GM04503 (cell line): ENCODE measurements at regions not wholly inside any gene's neighbourhood (a gene's known extent, or its start where the extent isn't known, plus 50 kb on each side); places are given as distances from the start of the nearest gene placed in this dataset.
"Not testable (repeated sequence)": the region's sequence is repeated elsewhere in the genome, so short reads cannot be mapped to it uniquely, and the experiment has no call there.

Experiments used
- DNase-seq: peaks from one replicate; pipeline ENCODE4 v3.0.0-alpha.2; 2012; ENCODE audit warnings: low read depth

DNA sequence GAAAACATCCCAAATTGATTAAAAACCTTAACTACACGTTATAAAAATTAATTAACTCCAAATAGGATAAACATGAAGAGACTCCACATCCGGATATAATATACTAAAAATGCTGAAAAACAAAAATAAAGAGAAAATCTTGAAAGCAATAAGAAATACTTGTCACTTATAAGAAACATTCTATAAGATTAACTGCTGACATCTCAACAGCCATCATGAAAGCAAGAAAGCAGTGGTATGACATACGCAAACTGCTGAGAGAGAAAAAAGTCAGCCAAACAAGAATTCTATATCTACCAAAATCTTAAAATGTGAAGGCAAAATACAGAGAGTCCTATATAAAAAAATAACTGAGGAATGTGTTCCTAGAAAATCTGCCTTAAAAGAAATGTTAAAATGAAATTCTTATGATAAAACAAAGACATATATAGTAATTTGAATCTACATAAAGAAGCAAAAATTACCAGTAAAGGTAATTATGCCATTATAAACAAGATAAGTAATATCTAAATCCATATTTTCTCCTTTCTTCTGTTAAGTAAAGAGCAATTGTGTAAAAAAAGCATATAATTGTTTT, 1851.1 kb downstream of the PCDH9 start:
- DNase-seq, result no peak

DNA sequence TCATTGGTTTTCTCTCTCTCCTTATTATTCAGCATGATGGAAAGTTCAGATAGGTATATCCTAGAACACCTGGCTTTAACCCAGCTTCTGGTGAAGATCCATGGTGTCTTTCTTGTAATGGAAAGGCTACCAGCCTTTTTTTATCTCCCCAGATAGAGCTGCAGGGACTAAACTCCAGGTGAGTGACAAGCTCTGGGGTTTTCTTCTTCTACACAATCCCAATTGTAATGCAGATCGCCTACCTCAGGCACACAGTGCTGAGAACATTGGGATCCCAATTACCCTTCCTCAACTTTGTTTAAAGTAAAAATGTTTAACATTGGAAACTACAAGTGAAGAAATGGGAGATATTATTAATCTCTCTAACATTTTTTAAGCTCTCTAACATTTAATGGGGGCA, 1851.7 kb downstream of the PCDH9 start:
- DNase-seq, result no peak

DNA sequence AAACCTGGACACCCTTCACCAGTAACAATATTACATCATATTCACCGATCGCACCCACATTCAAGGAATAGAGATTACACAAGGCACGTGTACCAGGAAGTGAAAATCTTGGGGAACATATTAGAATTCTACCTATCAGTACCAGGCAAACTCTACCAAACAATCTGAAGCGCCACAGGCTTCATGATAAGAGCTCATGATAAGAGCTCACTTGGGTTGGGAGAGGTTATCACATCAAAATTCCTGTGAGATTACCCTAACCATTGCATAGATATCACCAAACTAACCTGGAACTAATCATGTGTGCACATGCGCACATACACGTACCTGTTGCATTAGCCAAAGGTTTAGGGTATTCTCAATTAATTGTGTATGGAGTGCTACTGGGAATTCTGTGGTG, 1861.3 kb downstream of the PCDH9 start:
- no peak for DNase-seq

DNA sequence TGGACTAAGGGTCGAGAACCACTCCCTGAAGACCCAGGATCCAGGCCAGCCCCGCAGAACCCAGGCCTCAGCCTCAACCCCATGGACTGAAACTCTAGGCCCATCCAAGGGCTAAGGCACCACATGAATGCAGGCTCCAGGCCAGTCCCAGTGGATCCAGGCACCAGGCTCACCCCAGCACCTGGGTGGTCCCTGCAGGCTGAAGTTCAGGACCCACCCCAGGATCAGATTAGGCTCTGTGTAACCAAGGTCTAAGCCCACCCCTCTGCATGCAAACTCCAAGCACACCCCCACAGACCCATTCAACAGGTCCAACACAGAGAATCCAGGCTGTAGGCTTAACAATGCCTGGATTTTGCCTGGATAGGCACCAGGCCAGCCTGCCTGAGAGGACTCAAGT, 1876.2 kb downstream of the PCDH9 start:
- DNase-seq, result no peak

DNA sequence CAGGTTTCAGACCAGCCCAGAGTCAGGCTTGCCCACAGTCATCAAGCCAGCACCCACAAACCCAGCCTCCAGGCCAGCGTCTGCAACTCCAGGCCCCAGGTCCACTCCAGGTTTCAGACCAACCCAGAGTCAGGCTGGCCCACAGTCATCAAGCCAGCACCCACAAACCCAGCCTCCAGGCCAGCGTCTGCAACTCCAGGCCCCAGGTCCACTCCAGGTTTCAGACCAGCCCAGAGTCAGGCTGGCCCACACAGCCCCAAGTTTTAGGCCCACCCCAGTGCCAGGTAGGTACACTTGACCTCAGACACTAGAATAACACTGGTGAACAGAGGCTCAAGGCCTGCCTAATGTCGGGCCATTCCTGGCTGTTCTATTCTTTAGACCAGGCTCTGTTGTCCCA, 1877.0 kb downstream of the PCDH9 start:
- not testable (repeated sequence) for DNase-seq

DNA sequence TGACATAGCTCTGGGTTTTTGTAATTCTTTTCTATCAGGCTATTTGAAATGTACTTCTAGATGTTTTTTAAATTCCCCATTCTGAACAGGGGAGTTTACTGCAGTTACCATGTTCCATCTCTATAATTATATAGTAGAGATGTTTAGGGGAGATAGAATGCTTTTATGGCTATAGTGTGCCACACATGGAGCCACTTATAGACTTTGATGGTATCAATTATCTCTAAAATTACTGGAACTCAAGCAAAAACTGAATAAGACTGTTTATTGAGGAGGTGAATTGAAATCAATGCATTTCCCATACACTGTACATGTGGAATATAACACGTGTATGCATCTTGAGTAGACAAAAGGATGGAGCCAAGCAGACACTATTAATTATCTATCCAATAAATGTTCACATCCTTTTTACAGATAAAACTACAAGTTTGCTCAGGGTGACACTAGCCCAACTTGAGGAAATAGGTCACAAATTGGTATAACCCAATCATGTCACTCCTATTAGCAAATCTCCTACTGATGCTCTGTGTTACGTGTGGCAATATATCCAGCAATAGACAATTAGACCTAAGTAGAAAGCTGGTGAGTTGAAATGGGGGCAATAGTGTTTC, 1882.6 kb downstream of the PCDH9 start:
- DNase-seq, result no peak

DNA sequence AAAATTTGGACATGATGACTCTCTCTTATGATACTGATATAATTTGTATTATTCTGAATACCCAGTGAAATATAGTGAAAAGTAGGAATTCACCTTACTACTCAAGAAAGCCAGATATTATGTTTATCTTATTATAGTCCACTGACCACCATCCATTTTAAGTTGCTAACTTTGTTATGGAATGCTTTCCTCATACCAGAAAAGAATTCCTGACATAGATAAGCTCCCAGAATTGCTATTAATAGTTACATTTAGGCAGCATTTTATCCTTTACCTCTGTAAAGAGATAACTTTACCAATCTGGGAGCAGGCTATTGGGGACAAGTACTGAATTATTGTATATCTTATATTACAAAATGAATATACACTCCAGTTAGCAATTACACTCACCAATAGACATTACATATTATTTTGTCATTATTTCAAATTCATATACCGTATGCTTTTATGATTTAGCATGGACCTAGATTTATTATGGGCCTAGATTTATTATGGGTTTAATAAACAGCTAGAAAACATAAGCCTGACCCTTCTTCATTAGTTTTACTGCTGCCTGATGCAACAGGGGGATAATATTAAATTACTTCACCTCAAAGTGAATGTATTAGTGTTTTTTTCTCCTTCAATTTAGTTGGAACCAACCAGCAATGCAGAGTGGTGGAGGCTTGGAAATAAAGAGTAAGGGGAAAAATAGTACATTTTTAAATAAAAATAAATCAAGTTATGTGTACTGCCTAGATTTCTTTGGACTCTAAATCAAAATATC, 1886.1 kb downstream of the PCDH9 start:
- no peak for DNase-seq

DNA sequence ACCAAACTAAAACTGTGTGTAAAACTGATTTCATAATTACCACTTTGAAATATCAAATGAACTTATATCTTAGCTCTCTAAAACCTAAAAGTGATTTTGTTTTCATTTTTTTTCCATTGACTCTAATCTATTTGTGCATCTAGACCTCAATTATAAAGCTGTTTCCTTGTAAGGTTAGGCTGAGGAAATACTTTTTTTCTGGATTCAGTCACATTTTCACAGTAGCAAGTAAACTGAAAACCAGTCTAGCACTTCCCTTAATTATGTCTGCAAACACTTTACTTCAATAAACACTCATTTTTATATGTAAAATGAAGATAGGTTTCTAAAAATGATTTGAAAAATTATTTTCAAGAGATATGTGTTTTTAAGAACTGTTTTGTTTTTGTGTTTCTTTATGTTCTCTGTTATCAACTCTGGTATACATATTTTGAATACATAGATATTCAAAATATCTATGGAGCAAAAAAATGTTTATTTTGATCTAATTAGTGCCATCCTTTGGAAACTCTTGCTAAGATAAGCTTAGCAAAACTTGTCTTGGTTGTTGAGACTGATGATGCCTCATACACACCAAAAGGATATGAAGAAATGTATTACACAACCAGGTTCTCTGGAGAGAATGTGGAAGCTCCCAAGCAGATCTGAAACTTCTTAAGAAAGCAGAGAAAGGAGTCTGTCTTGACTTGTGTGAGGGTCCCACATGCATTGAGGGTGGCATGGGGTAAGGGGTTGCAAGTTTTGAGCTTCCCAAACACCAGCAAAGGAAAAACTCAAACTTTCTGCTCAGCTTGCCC, 1887.4 kb downstream of the PCDH9 start:
- no peak for DNase-seq

DNA sequence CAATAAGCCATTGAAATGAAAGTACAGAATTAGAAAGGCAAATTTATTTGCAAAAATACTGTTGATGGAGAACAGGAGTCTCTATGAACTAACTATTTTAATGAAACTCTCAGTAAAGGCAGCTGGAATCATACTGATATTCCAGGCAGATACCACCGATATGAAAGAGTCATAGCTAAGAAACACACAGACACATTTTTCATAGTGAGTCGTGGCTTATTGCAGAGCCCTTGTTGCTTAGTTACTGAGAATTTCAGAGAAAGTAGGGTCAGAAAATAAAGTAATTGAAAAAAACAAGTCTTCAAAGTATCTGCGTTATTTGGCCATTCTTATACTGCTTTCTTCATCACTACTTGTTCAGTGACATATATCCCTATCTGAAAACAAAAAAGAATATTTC, 1890.9 kb downstream of the PCDH9 start:
- DNase-seq, result no peak

DNA sequence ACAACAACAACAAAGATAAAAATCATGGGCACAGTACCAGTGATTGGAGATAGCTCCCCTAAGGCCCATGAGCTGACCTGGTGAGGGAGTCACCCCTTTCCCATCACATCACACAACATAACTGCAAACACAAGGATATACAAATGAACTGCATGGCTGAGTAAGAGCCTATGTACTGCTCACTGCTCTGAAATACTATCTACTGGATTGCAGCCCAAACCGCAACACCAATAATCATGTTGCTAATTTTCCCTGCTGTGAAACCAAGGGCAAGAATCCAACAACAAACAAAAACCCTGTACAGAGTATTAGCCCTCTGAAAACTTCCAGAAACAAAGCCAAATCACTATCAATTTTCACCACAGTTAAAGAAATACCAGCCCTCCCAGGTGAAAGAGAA, 1893.2 kb downstream of the PCDH9 start:
- DNase-seq, result no peak

DNA sequence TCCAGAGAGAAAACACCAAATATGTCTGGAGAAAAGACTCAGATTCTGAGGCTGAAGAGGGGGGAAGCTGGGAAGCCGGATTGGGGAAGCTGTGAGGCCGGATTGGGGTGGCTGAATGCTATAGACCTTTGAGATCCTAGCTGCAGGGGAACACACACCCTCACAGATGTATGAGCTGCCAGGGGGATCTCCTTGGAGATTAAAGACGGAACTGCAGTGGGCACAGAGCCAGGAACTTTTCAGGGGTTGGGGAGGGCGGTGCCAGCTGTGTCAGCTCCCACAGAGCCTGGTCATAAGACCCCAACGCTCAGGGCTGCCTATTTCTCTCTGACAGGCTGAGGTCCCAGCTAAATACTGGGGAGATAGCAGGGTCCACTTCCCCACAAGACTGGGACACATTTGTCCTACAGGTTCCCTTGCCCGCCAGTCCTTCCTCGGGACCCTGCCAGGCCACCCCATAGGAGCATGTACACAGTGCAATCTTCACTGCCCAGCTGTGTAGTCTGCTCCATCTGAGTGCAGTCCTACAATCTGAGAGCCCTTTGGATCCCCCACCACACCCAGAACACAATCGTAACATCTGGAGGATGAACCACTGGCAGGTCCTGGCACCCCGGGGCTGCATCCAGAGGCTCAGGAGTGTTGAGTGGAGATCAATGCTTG, 1893.9 kb downstream of the PCDH9 start:
- DNase-seq, result no peak

DNA sequence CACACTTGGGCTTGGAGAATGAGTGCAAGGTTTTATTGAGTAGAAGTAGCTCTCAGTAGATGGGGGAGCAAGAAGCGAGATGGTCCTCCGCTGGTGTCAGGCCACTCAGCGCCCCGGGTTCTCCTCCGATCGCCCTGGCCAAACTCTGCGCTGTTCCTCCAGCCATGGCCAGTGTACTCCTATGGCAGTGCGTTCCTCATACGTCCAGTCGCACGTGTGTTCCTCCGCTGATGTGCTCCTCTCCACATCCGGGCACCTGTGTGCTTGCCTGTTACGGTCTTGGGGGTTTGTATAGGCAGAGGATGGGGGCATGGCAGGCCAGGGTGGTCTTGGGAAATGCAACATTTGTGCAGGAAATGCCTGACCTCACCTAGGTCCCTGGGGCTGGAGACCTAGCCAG, 1899.4 kb downstream of the PCDH9 start:
- no peak for DNase-seq

DNA sequence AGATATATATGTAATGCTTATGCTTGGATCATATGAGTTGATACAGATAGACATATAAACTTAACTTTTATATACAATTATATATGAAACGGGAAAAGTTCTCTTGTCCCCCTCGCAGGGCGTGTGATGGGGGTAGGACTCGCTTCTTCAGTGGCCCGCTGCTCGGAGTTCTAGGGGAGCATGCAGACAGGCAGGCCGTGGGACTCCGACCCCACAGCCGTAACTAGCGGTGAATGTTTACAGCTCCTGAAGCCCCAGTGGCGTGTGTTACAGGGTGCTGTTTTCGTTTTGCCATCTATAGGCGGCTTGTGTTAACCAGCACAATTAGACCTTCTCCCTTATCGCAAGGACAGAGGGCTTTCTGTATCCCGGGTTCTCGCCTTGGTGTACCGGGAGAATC, 1899.8 kb downstream of the PCDH9 start:
- no peak for DNase-seq

DNA sequence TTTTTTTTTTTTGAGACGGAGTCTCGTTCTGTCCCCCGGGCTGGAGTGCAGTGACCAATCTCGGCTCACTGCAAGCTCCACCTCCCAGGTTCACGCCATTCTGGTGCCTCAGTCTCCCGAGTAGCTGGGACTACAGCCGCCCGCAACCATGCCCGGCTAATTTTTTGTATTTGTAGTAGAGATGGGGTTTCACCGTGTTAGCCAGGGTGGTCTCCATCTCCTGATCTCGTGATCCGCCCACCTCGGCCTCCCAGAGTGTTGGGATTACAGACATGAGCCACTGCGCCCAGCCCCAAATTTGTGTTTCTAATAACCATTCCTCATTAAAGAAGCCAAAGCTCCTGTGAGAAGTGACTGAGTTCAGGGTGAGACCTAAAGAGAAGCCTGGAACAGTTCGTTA, 1906.9 kb downstream of the PCDH9 start:
- DNase-seq, result not testable (repeated sequence)

DNA sequence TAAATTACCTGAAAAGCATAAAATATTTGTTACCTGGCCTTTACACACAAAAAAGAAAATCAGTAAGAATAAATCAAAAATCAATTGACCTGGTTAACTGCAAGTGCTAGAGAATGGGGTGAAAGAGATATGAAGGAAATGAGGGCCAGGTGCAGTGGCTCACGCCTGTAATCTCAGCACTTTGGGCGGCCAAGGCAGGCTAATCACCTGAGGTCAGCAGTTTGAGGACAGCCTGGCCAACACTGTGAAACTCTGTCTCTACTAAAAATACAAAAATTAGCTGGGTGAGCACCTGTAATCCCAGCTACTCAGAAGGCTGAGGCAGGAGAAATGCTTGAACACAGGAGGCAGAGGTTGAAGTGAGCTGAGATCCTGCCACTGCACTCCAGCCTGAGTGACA, 1908.7 kb downstream of the PCDH9 start:
- DNase-seq, result not testable (repeated sequence)

DNA sequence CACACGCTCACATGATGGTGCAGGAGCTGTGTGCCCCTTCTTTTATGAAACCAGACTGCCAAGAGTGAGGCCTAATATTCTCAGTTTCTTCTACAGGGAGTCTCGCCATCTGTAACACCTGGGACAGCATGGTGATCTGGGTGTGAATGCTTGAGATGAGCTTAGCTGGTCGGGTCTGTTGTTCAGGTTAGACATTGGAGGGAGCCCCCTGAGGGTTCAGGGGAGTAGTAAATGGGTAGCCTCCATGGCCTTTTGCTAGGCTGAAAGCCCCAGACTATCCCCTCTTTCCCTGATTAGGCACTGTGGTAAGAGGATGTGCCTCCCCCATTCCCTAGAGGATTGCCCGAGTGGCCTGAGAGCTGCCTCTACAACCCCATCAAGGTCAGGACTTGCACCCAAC, 1916.1 kb downstream of the PCDH9 start:
- no peak for DNase-seq

DNA sequence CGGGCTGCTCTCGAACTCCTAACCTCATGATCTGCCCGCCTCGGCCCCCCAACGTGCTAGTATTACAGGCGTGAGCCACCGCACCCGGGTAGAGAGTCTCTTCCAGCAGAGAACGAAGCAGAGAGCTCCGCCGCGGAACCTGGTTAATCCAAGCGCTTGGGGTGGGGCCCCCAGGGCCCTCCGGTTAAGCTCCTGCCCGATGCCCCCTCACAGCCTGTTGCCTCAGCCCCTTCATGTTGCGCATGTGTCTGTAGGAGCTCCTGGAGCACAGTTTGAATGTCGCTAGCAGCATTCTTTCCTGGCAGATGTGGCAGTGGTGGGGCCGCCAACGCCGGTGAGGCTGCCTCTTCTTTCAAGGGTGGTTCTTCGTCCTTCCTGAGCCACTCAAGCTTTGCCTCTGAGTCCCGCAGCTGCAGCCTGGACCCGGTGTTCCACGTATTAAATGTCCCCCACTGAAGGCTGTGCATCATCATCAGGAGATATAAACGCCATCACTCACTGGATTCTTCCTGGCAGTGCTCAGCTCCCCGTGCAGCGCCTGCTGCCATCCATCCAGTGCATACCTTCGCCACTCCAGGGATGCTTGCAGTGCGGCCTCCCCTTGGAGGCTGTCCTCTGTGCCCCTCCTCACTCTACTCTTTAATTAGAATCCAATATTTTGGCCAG, 1919.3 kb downstream of the PCDH9 start:
- no peak for DNase-seq

DNA sequence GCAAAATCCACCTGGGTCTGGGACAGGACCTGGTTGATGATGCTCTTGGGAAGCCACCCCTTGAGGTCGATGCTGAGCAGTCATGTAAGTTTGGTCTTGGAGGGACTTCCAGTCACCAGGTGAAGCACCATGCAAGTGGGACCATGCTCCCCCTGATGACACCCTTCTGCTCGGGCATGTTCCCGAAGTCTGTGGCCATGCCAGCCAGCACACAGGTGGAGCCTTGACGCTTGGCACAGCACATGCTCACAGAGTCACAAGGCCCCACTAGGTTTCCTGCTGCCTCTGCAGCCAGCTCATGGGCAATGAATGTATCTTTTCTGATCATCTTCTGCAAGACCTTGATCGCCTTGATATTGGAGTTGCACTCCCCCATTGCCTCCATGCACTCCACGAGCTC, 1920.2 kb downstream of the PCDH9 start:
- DNase-seq, result no peak

DNA sequence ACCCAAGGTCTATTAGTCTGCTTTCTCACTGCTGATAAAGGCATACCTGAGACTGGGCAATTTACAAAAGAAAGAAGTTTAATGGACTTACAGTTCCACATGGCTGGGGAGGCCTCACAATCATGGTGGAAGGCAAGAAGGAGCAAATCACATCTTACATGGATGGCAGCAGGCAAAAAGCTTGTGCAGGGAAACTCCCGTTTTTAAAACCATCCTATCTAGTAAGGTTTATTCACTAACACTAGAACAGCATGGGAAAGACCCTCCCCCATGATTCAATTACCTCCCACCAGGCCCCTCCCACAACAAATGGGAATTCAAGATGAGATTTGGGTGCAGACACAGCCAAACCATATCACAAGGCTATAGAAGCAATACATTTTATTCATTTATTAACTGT, 1921.4 kb downstream of the PCDH9 start:
- DNase-seq, result not testable (repeated sequence)

DNA sequence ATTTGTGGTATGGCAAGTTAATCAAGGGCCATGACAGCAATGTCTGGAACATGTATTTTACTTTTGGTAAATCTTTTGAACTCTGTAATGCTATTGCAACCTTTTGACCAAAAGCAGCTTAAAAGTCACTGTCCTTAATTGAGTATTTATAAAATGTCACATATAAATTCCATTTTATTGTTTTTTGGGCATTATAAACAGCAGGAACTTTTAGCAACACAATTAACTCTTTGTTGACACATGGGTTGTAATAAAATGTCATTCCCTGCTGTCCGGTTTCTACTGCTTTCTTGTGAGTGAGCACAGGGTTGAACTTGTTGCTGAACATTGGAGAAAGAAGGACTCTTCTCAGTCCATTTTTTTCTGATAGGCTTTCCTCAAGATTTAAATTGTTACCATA, 1923.1 kb downstream of the PCDH9 start:
- no peak for DNase-seq

DNA sequence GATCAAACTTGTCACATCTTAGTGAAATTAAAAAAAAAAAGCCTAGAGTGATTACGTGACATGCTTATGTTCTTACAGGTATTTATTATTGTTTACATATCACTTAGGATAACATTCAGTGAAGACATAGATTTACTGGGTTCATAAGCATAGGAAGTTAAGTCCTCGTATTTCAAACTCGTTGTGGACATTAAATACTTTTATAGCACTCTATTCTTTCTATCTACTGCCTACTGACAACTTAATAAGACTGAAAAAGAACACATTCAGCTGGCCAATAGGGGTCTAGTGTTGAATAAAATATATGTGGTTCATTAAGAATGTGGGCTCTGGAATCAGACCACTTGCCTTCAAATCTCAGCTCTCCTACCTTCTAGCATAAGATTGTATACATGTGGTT, 1927.4 kb downstream of the PCDH9 start:
- DNase-seq, result no peak

DNA sequence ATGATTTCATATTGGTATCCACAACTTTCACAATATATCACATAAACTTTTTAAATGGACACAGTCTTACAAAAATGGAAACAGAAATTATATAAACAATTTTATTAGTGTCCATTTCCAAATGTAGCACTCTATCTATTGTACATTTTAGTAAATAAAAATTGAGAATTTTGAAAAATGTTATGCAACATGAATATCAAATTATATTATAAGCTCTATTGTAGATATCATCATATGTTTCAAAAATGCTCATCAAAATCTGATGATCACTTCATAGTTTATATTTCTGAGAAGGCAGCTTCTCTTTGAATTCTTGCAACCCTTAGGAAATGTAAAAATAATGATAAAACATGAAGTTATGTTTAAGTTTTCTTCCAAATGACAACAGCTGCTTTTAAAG, 1928.6 kb downstream of the PCDH9 start:
- no peak for DNase-seq
